Endodermal cell (in vitro differentiated cells): ENCODE measurements at regions not wholly inside any gene's neighbourhood (a gene's known extent, or its start where the extent isn't known, plus 50 kb on each side); places are given as distances from the start of the nearest gene placed in this dataset.

ENCODE experiments used
- DNase-seq: peaks from one replicate; pipeline ENCODE4 v3.0.0-alpha.2; 2017
- H3K27ac ChIP-seq: 2 replicates; pipeline ENCODE4 v1.5.1; 2013; ENCODE audit warnings: mild to moderate bottlenecking, low read depth, low read length, moderate library complexity
- H3K27me3 ChIP-seq: 2 replicates; pipeline ENCODE4 v1.6.1; 2013; ENCODE audit warnings: mild to moderate bottlenecking, low read length, moderate library complexity; ENCODE audit not compliant: insufficient read depth, control insufficient read depth, poor library complexity, severe bottlenecking
- H3K36me3 ChIP-seq: 2 replicates; pipeline ENCODE4 v1.7.0; 2013; ENCODE audit warnings: mild to moderate bottlenecking, low read length, moderate library complexity; ENCODE audit not compliant: control insufficient read depth, insufficient read depth
- H3K4me1 ChIP-seq: one replicate; pipeline ENCODE4 v1.7.0; 2013; ENCODE audit warnings: low read length; ENCODE audit not compliant: control insufficient read depth, insufficient read depth
- H3K4me3 ChIP-seq: 2 replicates; pipeline ENCODE4 v1.5.1; 2013; ENCODE audit warnings: mild to moderate bottlenecking, low read length, moderate library complexity
- H3K9ac ChIP-seq: 2 replicates; pipeline ENCODE4 v1.6.1; 2013; ENCODE audit warnings: mild to moderate bottlenecking, low read length, moderate library complexity; ENCODE audit not compliant: poor library complexity, severe bottlenecking; ENCODE audit errors: extremely low read depth
- H3K9me3 ChIP-seq: 2 replicates; pipeline ENCODE4 v1.6.1; 2013; ENCODE audit warnings: mild to moderate bottlenecking, low read length, moderate library complexity; ENCODE audit not compliant: control insufficient read depth
- H3K27ac Mint-ChIP-seq: 2 replicates; pipeline ENCODE4 v1.8.0; 2020; ENCODE audit warnings: mixed read lengths
- H3K27me3 Mint-ChIP-seq: 2 replicates; pipeline ENCODE4 v1.8.0; 2021; ENCODE audit warnings: mild to moderate bottlenecking, mixed read lengths; ENCODE audit not compliant: insufficient read depth
- H3K36me3 Mint-ChIP-seq: 2 replicates; pipeline ENCODE4 v1.8.0; 2020; ENCODE audit warnings: low read depth, mixed read lengths
- H3K4me1 Mint-ChIP-seq: 2 replicates; pipeline ENCODE4 v1.8.0; 2020; ENCODE audit warnings: mixed read lengths
- H3K4me3 Mint-ChIP-seq: 2 replicates; pipeline ENCODE4 v1.8.0; 2020; ENCODE audit warnings: mild to moderate bottlenecking, moderate library complexity, mixed read lengths
- H3K9me3 Mint-ChIP-seq: 2 replicates; pipeline ENCODE4 v1.8.0; 2020; ENCODE audit warnings: mild to moderate bottlenecking, mixed read lengths
- CTCF ChIP-seq: fragments of 200-600 bp; sonication (generic); conservative IDR thresholded peaks from 2 replicates; pipeline ENCODE4 v1.5.0; 2021; ENCODE audit warnings: antibody characterized with exemption, mild to moderate bottlenecking
- WGBS, 2 experiments: methylation state at CpG; one replicate each; pipeline versions ENCODE4 v1.1.5 to v1.1.7; 2013; ENCODE audit warnings: missing lambda C conversion rate in 2 of 2, mixed read lengths in 1 of 2; ENCODE audit not compliant: insufficient coverage in 1 of 2, insufficient read length in 1 of 2; 5-methylcytosine and 5-hydroxymethylcytosine counted together

DNA sequence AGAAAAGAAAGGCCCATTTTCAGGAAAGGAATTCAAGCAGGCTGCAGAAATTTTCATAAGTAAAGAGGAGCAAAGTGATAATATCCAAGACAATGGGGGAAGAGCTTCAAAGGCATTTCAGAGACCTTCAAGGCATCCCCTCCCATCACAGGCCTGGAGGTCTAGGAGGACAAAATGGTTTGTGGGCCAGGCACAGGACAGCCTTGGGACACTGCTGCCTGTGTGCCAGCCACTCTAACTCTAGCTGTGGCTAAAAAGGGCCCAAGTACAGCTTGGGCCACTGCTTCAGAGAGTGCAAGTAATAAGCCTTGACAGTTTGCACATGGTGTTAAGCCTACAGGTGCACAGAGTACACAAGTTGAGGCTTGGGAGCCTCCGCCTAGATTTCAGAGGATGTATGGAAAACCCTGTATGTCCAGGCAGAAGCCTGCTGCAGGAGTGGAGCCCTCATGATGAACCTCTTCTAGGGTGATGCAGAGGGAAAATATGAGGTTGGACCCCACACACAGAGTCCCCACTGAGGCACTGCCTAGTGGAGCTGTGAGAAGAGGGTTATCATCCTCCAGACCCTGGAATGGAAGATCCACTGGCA is 51.8 kb upstream of the ZSWIM5 start:
- Mint-ChIP-seq H3K27me3 (peaks cover 6% of the 10 kb centered on the region), H3K27ac (no peak overlapping the region), H3K4me1 (no peaks in the 10 kb centered on the region), H3K4me3 (no peak overlapping the region), H3K36me3 (peaks cover 5% of the 10 kb centered on the region), H3K9me3 (peaks cover 65% of the 10 kb centered on the region)
- 92 to 100% methylated on average over 1 of the region's 1 CpG for WGBS, 2 experiments
- Histone ChIP-seq H3K4me1 (no peaks in the 10 kb centered on the region), H3K36me3 (no peaks in the 10 kb centered on the region), H3K9ac (no peak overlapping the region), H3K4me3 (peak overlapping the region; percentile 53), H3K27me3 (no peaks in the 10 kb centered on the region), H3K27ac (no peak overlapping the region), H3K9me3 (peaks cover 41% of the 10 kb centered on the region)
- TF ChIP-seq CTCF, result no peak
- peak; percentile 51 for DNase-seq

GRCh38 chr1:45259053-45259452 is 52.6 kb upstream of the ZSWIM5 start:
- Histone ChIP-seq H3K4me1 (no peaks in the 10 kb centered on the region), H3K36me3 (no peaks in the 10 kb centered on the region), H3K27me3 (no peaks in the 10 kb centered on the region), H3K9me3 (peaks cover 41% of the 10 kb centered on the region), H3K4me3 (no peak overlapping the region), H3K27ac (no peak overlapping the region), H3K9ac (no peak overlapping the region)
- peaks cover 5% of the 10 kb centered on the region for H3K36me3 Mint-ChIP-seq
- no peak overlapping the region for H3K4me3 Mint-ChIP-seq
- H3K9me3 Mint-ChIP-seq, result peaks cover 65% of the 10 kb centered on the region
- peaks cover 6% of the 10 kb centered on the region for H3K27me3 Mint-ChIP-seq
- no peak overlapping the region for H3K27ac Mint-ChIP-seq
- TF ChIP-seq CTCF, result no peak
- H3K4me1 Mint-ChIP-seq, result no peaks in the 10 kb centered on the region
- 88 to 90% methylated on average over 2 to 4 of the region's 4 CpGs for WGBS, 2 experiments
- no peak for DNase-seq

- H3K4me3 Mint-ChIP-seq, result no peak overlapping the region
- H3K9me3 ChIP-seq, result peaks cover 41% of the 10 kb centered on the region
- H3K27me3 Mint-ChIP-seq, result no peaks in the 10 kb centered on the region
- no peak for DNase-seq
- no peak overlapping the region for H3K27ac ChIP-seq
- H3K4me1 Mint-ChIP-seq, result no peaks in the 10 kb centered on the region
- H3K9me3 Mint-ChIP-seq, result peaks cover 60% of the 10 kb centered on the region
- WGBS, 2 experiments, result 91 to 93% methylated on average over 1 to 2 of the region's 2 CpGs
- no peak overlapping the region for H3K27ac Mint-ChIP-seq
- no peak overlapping the region for H3K4me3 ChIP-seq
- no peak for TF ChIP-seq CTCF
- no peaks in the 10 kb centered on the region for H3K36me3 ChIP-seq
- H3K36me3 Mint-ChIP-seq, result peaks cover 5% of the 10 kb centered on the region
- no peak overlapping the region for H3K9ac ChIP-seq
- H3K4me1 ChIP-seq, result no peaks in the 10 kb centered on the region
- no peaks in the 10 kb centered on the region for H3K27me3 ChIP-seq
Measured at GRCh38 chr1:45260244-45260643, 53.8 kb upstream of the ZSWIM5 start.
